HL-60 (cell line): ENCODE measurements at regions not wholly inside any gene's neighbourhood (a gene's known extent, or its start where the extent isn't known, plus 50 kb on each side); places are given as distances from the start of the nearest gene placed in this dataset.

Source experiments
- CTCF ChIP-seq: IDR thresholded peaks from one replicate; pipeline ENCODE4 v1.5.1; 2011; ENCODE audit warnings: low read length, control low read depth, inconsistent platforms; ENCODE audit not compliant: insufficient read depth
- GABPA ChIP-seq: IDR thresholded peaks from 2 replicates; pipeline ENCODE4 v1.6.1; 2012; ENCODE audit warnings: low read depth
- POLR2AphosphoS5 ChIP-seq: IDR thresholded peaks from 2 replicates; pipeline ENCODE4 v1.6.1; 2012; ENCODE audit warnings: low read depth
- REST ChIP-seq: IDR thresholded peaks from 2 replicates; pipeline ENCODE4 v1.6.1; 2012; ENCODE audit warnings: low read depth; ENCODE audit not compliant: insufficient replicate concordance
- SPI1 ChIP-seq: IDR thresholded peaks from 2 replicates; pipeline ENCODE4 v1.6.1; 2012; ENCODE audit warnings: low read depth, mild to moderate bottlenecking, borderline replicate concordance

- TF ChIP-seq CTCF = no peak
- no peak for TF ChIP-seq REST
- TF ChIP-seq POLR2AphosphoS5 = no peak
- no peak for TF ChIP-seq GABPA
- TF ChIP-seq SPI1 = no peak
Observed at GRCh38 chr3:16785465-16785864, 99.3 kb upstream of the PLCL2 start.
